A673 (cell line): ENCODE measurements at regions not wholly inside any gene's neighbourhood (a gene's known extent, or its start where the extent isn't known, plus 50 kb on each side); places are given as distances from the start of the nearest gene placed in this dataset.
"Not testable (repeated sequence)": the region's sequence is repeated elsewhere in the genome, so short reads cannot be mapped to it uniquely, and the experiment has no call there.

Experiments used
- BruUV-seq: library from RNA; stranded (reverse); fragments of 400-500 nt; replicated peaks from 2 replicates; lab custom pipeline; 2021; lab: Mats Ljungman, UMichigan
- CTCF ChIA-PET: fragments of 300-600 bp; sonication (Branson Sonifier 250); formaldehyde crosslinking; loops from one replicate; lab custom pipeline; 2022; ENCODE audit warnings: antibody characterized with exemption; lab: Charles Lee
- POLR2A ChIA-PET: fragments of 300-600 bp; sonication (Branson Sonifier 250); formaldehyde crosslinking; loops from one replicate; lab custom pipeline; 2022; ENCODE audit warnings: antibody characterized with exemption; ENCODE audit not compliant: low non-redundant PET; lab: Charles Lee
- DNase-seq: peaks from one replicate; pipeline ENCODE4 v3.0.0-alpha.2; 2015; ENCODE audit warnings: low spot score
- H3K27ac ChIP-seq: fragments of 200-600 bp; sonication (generic); 2 replicates; pipeline ENCODE4 v1.5.1; 2016; ENCODE audit warnings: mixed run types, low read depth, mild to moderate bottlenecking, mixed read lengths, antibody characterized with exemption, low read length; ENCODE audit not compliant: poor library complexity, severe bottlenecking
- H3K27me3 ChIP-seq: fragments of 200-600 bp; sonication (generic); replicated peaks from 2 replicates; pipeline ENCODE4 v1.6.1; 2017; ENCODE audit warnings: mixed run types, low read depth, mild to moderate bottlenecking, mixed read lengths, antibody characterized with exemption, low read length; ENCODE audit not compliant: insufficient read depth, poor library complexity
- H3K36me3 ChIP-seq: fragments of 200-600 bp; sonication (generic); 2 replicates; pipeline ENCODE4 v1.6.1; 2016; ENCODE audit warnings: mixed run types, mild to moderate bottlenecking, mixed read lengths, antibody characterized with exemption, low read length; ENCODE audit not compliant: insufficient read depth, poor library complexity, severe bottlenecking
- H3K4me1 ChIP-seq: fragments of 200-600 bp; sonication (generic); 2 replicates; pipeline ENCODE4 v1.6.1; 2017; ENCODE audit warnings: mixed run types, mild to moderate bottlenecking, mixed read lengths, antibody characterized with exemption, low read length; ENCODE audit not compliant: insufficient read depth, poor library complexity, severe bottlenecking
- H3K4me3 ChIP-seq: fragments of 200-600 bp; sonication (generic); 2 replicates; pipeline ENCODE4 v1.5.1; 2016; ENCODE audit warnings: low read depth, mixed run types, mild to moderate bottlenecking, mixed read lengths, low read length; ENCODE audit not compliant: poor library complexity, severe bottlenecking
- H3K9me3 ChIP-seq: fragments of 200-600 bp; sonication (generic); 2 replicates; pipeline ENCODE4 v1.6.1; 2016; ENCODE audit warnings: mixed run types, low read depth, mild to moderate bottlenecking, mixed read lengths, antibody characterized with exemption, low read length; ENCODE audit not compliant: poor library complexity, severe bottlenecking
- EZH2 ChIP-seq: fragments of 200-600 bp; sonication (generic); IDR thresholded peaks from 2 replicates; pipeline ENCODE4 v1.6.1; 2017; ENCODE audit warnings: borderline replicate concordance, low read depth, mild to moderate bottlenecking, mixed read lengths, antibody characterized with exemption, low read length; ENCODE audit not compliant: poor library complexity, severe bottlenecking
- intact Hi-C: fragments of 100-400 bp; cut with micrococcal nuclease; formaldehyde crosslinking; loops from one replicate; pipeline ENCODE4 v1.10.0; 2022; ENCODE audit not compliant: unreplicated experiment
- TF ChIP-seq, protein P1 (sequence below): fragments of 300-800, 200-600 bp; sonication (generic); conservative IDR thresholded peaks from 2 replicates; pipeline ENCODE4 v1.5.1; 2017; ENCODE audit warnings: low read depth, mild to moderate bottlenecking, antibody characterized with exemption, low read length, moderate library complexity, mixed read lengths

DNA sequence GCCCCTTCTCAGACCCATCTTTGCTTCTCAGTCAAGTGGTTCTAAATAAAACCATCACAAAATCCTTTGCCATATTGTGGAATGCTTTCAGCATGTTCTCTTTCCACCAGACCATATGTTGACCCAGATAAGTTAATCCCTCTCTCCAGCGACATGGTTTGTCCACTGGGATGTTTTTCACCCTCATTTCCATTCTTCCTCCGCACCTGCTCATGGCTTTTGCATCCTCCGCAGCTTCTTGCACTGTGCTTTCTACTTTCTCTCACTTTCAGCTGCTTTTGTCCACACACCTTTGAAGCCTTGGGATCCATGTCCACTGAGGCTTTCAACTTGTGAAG lies 52.3 kb upstream of the WAC start:
- intact Hi-C loops, result no loop called here
- no peaks in the 10 kb centered on the region for H3K36me3 ChIP-seq
- H3K9me3 ChIP-seq, result no peaks in the 10 kb centered on the region
- no TSS peak for BruUV-seq
- no peaks in the 10 kb centered on the region for H3K4me1 ChIP-seq
- no peak for DNase-seq
- no peak overlapping the region for H3K4me3 ChIP-seq
- ChIA-PET POLR2A (no interaction called here), CTCF (no interaction called here)
- TF ChIP-seq, protein P1, sequence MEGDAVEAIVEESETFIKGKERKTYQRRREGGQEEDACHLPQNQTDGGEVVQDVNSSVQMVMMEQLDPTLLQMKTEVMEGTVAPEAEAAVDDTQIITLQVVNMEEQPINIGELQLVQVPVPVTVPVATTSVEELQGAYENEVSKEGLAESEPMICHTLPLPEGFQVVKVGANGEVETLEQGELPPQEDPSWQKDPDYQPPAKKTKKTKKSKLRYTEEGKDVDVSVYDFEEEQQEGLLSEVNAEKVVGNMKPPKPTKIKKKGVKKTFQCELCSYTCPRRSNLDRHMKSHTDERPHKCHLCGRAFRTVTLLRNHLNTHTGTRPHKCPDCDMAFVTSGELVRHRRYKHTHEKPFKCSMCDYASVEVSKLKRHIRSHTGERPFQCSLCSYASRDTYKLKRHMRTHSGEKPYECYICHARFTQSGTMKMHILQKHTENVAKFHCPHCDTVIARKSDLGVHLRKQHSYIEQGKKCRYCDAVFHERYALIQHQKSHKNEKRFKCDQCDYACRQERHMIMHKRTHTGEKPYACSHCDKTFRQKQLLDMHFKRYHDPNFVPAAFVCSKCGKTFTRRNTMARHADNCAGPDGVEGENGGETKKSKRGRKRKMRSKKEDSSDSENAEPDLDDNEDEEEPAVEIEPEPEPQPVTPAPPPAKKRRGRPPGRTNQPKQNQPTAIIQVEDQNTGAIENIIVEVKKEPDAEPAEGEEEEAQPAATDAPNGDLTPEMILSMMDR, result no peak
- TF ChIP-seq EZH2, result no peak
- H3K27ac ChIP-seq, result no peak overlapping the region
- H3K27me3 ChIP-seq, result no peaks in the 10 kb centered on the region

DNA sequence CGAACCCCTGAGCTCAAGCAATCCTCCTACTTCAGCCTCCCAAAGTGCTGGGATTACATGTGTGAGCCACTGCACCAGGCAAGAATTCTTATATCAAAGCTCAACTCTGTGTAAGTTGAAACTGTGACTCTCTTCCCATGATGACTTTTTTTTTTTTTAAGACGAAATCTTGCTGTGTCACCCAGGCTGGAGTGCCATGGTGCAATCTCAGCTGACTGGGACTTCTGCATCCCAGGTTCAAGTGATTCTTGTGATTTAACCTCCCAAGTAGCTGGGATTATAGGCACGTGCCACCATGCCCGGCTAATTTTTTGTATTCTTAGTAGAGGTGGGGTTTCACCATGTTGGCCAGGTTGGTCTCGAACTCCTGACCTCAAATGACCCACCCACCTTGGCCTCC lies 51.6 kb upstream of the WAC start:
- H3K27me3 ChIP-seq, H3K9me3 ChIP-seq, BruUV-seq, intact Hi-C loops, H3K27ac ChIP-seq, CTCF ChIA-PET, H3K36me3 ChIP-seq, POLR2A ChIA-PET, H3K4me3 ChIP-seq, H3K4me1 ChIP-seq, DNase-seq: not testable (repeated sequence)

DNA sequence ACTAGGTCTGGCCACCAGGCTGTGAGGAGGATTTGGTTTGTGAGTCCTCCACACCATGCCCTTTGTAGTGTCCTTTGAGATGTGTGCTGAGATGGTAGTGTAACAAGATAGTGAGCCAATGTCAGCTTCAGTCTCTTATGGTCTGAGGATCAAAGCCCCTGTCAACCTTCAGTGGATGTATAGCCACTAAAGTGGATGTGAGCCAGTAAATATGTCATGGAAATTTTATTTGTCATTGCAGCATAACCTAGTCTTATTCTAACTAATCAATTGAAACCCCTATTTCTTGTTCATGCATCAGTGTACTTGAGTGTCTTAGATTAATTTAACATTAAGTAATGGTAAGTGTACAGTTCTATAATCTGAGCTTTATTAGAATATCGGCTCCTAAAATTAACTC lies 51.0 kb upstream of the WAC start:
- H3K9me3 ChIP-seq, result no peaks in the 10 kb centered on the region
- no peaks in the 10 kb centered on the region for H3K4me1 ChIP-seq
- ChIA-PET POLR2A (no interaction called here), CTCF (no interaction called here)
- H3K27ac ChIP-seq, result no peak overlapping the region
- no peak for TF ChIP-seq EZH2
- TF ChIP-seq, protein P1, result no peak
- no peak for DNase-seq
- H3K27me3 ChIP-seq, result no peaks in the 10 kb centered on the region
- BruUV-seq, result no TSS peak
- intact Hi-C loops, result no loop called here
- H3K4me3 ChIP-seq, result no peak overlapping the region
- no peaks in the 10 kb centered on the region for H3K36me3 ChIP-seq
